AG09309 (cell line): ENCODE measurements at regions not wholly inside any gene's neighbourhood (a gene's known extent, or its start where the extent isn't known, plus 50 kb on each side); places are given as distances from the start of the nearest gene placed in this dataset.

Experiments used
- DNase-seq: peaks from one replicate; pipeline ENCODE4 v3.0.0-alpha.2; 2010; ENCODE audit warnings: low read depth
- H3K4me3 ChIP-seq: 2 replicates; pipeline ENCODE4 v1.5.1; 2011; ENCODE audit warnings: mild to moderate bottlenecking, low read depth, low read length, moderate library complexity; ENCODE audit not compliant: control insufficient read depth
- TF ChIP-seq, protein P1 (sequence below): IDR thresholded peaks from 2 replicates; pipeline ENCODE4 v1.5.1; 2011; ENCODE audit warnings: mild to moderate bottlenecking, low read depth, low read length, inconsistent platforms; ENCODE audit not compliant: insufficient read depth, control insufficient read depth; ENCODE audit errors: missing control alignments

DNA sequence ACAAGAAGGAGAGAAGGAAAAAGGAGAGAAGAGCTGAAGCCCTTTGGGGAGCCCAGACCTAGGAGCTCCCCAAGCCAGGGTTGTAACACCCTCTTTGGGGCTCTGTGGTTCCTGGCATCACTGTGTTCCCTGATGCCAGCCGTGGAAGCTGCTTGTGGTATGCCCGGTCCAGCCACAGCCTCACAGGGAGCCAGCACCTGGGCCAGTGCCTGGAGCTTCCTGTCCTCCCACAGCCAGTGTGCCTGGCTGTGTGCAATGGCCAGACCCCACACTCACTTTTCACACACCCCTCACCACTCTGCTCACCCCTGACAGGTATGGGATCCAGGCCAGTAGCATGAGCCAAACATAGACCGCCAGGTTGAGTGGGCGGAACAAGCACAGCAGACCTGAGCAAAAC, 834.7 kb downstream of the FLRT2 start:
- TF ChIP-seq, protein P1, sequence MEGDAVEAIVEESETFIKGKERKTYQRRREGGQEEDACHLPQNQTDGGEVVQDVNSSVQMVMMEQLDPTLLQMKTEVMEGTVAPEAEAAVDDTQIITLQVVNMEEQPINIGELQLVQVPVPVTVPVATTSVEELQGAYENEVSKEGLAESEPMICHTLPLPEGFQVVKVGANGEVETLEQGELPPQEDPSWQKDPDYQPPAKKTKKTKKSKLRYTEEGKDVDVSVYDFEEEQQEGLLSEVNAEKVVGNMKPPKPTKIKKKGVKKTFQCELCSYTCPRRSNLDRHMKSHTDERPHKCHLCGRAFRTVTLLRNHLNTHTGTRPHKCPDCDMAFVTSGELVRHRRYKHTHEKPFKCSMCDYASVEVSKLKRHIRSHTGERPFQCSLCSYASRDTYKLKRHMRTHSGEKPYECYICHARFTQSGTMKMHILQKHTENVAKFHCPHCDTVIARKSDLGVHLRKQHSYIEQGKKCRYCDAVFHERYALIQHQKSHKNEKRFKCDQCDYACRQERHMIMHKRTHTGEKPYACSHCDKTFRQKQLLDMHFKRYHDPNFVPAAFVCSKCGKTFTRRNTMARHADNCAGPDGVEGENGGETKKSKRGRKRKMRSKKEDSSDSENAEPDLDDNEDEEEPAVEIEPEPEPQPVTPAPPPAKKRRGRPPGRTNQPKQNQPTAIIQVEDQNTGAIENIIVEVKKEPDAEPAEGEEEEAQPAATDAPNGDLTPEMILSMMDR: no peak
- DNase-seq: no peak
- no peak overlapping the region for H3K4me3 ChIP-seq

DNA sequence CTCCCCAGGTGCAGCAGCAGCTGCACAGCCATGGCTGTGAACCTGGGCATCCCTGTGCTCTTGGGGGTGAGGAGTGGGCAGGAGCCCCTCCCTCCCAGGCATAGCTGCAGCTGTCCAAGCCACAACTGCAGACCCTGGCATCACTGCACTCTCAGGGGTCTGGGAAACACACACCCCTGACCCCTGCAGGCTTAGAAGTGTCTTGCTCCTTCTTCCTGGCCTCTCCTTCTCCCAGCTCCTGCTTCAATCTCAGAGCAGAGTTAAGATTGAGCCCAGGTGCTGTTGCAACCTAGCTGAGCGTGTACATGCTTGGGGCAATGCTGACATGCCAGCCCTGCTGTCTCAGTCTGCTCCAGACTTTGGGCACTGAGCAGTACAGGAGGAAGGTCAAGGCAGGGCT, 833.6 kb downstream of the FLRT2 start:
- no peak for DNase-seq
- no peak overlapping the region for H3K4me3 ChIP-seq
- TF ChIP-seq, protein P1: no peak

DNA sequence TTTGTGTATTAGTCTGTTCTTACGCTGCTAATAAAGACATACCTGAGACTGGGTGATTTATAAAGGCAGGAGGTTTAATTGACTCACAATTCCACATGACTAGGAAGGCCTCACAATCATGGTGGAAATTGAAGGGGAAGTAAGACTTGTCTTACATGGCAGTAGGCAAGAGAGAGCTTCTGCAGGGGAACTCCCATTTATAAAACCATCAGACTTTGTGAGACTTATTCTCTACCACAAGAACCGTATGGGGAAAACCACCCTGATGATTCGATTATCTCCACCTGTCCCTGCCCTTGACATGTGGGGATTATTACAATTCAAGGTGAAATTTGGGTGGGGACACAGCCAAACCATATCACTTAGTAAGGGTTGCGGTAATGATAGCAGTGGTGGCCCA, 833.1 kb downstream of the FLRT2 start:
- H3K4me3 ChIP-seq: no peak overlapping the region
- no peak for DNase-seq
- TF ChIP-seq, protein P1: no peak

DNA sequence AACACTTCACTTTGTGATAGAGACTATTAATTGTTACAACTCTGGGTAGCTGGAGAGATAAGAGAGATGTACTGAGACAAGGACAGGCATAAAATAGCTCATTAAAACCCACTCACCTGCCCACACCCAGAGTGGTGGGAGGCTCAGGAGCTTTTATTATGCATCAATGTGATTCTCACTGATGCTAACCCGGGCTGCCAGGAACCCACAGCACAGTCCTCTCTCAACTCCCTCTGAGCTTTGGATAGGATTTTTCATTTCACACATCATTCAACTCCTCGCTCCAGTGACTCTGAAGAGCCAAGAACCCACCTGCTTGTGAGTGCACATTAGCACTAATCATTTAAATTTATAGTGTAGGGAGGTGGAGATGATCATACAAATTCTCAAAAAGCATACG, 827.9 kb downstream of the FLRT2 start:
- no peak overlapping the region for H3K4me3 ChIP-seq
- TF ChIP-seq, protein P1: no peak
- DNase-seq: no peak

DNA sequence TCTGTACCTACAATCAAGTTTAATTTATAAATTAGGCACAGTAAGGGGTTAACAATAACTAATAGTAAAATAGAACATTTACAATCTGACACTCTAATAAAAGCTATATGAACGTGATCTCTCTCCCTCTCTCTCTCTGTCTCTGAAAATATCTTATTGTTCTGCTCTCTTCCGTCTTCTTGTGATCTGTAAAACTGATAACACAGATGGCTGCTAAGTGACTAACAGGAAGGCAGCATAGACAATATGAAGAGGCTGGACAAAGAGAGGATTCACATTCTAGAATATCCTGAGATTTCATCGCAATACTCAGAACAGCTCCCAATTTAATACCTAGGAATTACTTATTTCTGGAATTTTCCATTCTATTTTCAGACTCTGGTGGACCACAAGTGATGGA, 827.2 kb downstream of the FLRT2 start:
- H3K4me3 ChIP-seq: no peak overlapping the region
- TF ChIP-seq, protein P1: no peak
- DNase-seq: no peak

DNA sequence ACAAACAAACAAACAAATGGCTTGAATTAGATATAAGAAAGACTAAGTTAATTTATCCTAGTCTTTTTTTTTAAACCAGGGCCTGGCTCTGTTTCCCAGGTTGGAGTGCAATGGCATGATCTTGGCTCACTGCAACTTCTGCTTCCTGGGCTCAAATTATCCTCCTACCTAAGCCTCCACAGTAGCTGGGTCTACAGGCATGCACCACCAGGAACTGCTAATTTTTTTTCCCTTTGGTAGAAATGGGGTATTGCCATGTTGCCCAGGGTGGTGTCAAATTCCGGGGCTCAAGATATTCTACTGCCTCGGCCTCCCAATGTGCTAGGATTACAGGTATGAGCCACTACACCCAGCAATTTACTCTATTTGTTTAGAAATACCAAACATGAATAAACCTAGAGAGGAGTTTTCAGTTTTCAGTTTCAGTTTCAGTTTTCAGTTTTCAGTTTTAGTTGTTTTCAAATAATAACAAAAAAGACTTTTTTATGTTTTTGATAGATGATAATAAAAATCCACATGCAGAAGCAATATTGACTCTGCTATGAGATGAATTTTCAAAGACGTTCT, 817.0 kb downstream of the FLRT2 start:
- TF ChIP-seq, protein P1: no peak
- DNase-seq: no peak
- no peak overlapping the region for H3K4me3 ChIP-seq

DNA sequence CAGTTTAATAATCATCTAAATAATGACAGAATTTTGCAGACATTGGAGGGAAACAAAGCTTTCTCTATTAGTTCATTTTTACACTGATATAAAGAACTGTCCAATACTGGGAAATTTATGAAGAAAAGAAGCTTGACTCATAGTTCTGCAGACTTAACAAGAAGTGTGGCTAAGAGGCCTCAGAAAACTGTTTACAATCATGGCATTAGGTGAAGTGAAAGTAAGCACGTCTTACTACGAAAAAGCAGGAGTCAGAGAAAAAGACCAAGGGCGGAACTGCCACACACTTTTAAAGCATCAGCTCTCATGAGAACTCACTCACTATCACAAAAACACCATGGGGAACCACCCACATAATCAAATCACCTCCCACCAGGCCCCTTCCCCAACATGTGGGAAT, 804.4 kb downstream of the FLRT2 start:
- TF ChIP-seq, protein P1: no peak
- H3K4me3 ChIP-seq: no peak overlapping the region
- DNase-seq: no peak
